ENCODE measurements at regions not wholly inside any gene's neighbourhood (a gene's known extent, or its start where the extent isn't known, plus 50 kb on each side); places are given as distances from the start of the nearest gene placed in this dataset.
"Not testable (repeated sequence)": the region's sequence is repeated elsewhere in the genome, so short reads cannot be mapped to it uniquely, and the experiment has no call there.

DNA sequence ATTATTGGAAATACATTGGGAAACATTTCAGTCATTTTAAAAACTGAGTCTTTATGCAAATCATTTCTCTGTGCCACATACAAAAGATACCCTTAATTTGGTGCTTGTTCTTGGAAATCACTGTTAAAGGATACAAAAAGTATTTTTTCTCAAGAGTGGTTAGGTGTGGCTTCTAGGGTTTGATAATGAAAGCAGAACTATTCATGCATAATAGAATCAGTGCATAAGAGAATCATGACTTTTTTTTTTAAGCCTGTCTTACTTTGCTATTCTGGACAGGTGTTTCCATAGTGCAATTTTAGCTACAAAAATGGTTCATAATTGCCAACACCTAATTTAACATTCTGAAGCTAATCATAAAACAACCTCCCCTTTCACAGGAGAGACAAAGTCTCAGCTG is 233.0 kb upstream of the NRIP1 start:
- Histone ChIP-seq H3K27ac (no peak overlapping the region), H3K9me3 (no peaks in the 10 kb centered on the region), H3K27me3 (no peaks in the 10 kb centered on the region), H3K36me3 (no peaks in the 10 kb centered on the region), H3K4me1 (no peaks in the 10 kb centered on the region), H3K4me3 (no peak overlapping the region), H3K9ac (ENCODE audit: low read depth in 2 of 2, low read length in 2 of 2) (no peak overlapping the region)
- intact Hi-C loops (cut with DNase I), result no loop called here
- TF ChIP-seq, protein P1, sequence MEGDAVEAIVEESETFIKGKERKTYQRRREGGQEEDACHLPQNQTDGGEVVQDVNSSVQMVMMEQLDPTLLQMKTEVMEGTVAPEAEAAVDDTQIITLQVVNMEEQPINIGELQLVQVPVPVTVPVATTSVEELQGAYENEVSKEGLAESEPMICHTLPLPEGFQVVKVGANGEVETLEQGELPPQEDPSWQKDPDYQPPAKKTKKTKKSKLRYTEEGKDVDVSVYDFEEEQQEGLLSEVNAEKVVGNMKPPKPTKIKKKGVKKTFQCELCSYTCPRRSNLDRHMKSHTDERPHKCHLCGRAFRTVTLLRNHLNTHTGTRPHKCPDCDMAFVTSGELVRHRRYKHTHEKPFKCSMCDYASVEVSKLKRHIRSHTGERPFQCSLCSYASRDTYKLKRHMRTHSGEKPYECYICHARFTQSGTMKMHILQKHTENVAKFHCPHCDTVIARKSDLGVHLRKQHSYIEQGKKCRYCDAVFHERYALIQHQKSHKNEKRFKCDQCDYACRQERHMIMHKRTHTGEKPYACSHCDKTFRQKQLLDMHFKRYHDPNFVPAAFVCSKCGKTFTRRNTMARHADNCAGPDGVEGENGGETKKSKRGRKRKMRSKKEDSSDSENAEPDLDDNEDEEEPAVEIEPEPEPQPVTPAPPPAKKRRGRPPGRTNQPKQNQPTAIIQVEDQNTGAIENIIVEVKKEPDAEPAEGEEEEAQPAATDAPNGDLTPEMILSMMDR (IDR thresholded peaks at IDR 0.05), result no peak
- DNase-seq, result no peak

DNA sequence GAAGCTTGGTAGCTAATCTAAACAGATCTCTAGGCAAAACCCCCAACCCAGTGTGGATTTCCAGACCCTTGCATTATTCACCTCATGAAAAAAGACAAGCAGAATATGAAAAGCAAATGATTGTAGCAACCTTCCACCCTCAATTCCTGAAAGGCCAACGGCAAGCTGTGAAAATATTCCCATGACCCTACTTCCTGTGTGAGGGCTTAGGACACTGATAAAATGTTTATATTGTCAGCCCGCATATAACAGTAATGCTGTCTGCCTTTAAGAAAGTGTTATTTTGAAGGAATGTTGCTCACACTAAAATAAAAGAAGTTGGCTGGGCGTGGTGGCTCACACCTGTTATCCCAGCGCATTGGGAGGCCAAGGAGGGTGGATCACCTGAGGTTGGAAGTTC is 233.5 kb upstream of the NRIP1 start:
- H3K9me3 ChIP-seq, result no peaks in the 10 kb centered on the region
- H3K4me1 ChIP-seq, result no peaks in the 10 kb centered on the region
- no peaks in the 10 kb centered on the region for H3K36me3 ChIP-seq
- TF ChIP-seq, protein P1 (IDR thresholded peaks at IDR 0.05), result no peak
- H3K27ac ChIP-seq, result no peak overlapping the region
- intact Hi-C loops (cut with DNase I), result no loop called here
- no peak for DNase-seq
- no peaks in the 10 kb centered on the region for H3K27me3 ChIP-seq
- no peak overlapping the region for H3K9ac ChIP-seq (ENCODE audit: low read depth in 2 of 2, low read length in 2 of 2)
- no peak overlapping the region for H3K4me3 ChIP-seq

DNA sequence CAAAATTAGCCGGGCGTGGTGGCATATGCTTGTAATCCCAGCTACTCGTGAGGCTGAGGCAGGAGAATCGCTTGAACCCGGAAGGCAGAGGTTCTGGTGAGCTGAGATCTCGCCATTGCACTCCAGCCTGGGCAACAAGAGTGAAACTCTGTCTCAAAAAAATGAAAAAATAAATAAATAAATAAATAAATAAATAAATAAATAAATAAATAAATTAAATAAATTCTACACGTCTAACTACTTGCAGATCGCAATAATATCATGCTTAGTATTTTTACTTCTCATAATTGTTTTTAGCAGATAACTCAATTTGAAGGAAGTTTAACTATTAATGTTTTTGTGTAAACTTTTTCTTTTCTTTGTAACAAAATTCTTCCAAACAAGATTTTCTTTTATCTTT is 234.0 kb upstream of the NRIP1 start:
- H3K9ac ChIP-seq (ENCODE audit: low read depth in 2 of 2, low read length in 2 of 2); H3K4me1 ChIP-seq; H3K27ac ChIP-seq; intact Hi-C loops (cut with DNase I); DNase-seq; H3K4me3 ChIP-seq; H3K36me3 ChIP-seq; H3K27me3 ChIP-seq; H3K9me3 ChIP-seq: not testable (repeated sequence)

DNA sequence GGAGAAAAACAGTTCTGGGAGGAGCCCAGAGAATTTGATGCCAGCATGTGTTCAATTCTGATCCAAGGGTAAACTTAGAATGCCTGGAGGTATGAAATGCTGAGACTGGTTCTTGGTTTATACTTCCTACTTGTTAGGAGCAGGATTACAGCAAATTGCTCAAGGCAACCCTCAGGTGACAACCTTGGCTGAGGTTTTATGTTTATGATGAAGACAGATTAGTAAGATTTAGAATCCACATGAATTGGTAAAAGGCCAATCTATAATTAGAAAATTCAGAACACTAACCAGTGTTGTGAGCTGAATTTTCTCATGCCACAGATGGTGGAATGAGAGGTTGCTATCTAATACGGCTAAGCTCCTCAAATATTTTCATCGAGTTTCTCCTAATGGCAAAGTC is 235.3 kb upstream of the NRIP1 start:
- TF ChIP-seq, protein P1 (IDR thresholded peaks at IDR 0.05), result no peak
- Histone ChIP-seq H3K36me3 (no peaks in the 10 kb centered on the region), H3K27me3 (no peaks in the 10 kb centered on the region), H3K9me3 (no peaks in the 10 kb centered on the region), H3K4me3 (no peak overlapping the region), H3K9ac (ENCODE audit: low read depth in 2 of 2, low read length in 2 of 2) (no peak overlapping the region), H3K4me1 (no peaks in the 10 kb centered on the region), H3K27ac (no peak overlapping the region)
- intact Hi-C loops (cut with DNase I), result no loop called here
- DNase-seq, result no peak

DNA sequence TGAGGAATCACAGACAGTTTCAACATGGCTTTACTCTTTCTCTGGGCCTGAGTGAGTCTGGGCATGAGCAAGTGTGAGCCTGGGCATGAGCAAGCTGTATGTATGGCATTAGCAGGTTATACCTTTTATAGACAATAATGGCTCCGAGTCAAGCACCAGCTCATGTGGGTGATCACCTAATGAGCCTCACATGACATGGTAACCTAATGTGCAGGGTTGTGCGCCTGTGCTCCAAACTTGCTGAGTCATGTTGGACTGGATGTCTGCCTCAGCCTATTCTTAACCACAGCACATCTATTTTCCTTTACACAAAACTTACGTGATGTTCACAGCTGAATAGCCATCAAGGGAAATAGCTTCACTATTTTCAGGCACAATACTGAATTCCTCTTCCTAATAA is 236.2 kb upstream of the NRIP1 start:
- Histone ChIP-seq H3K9ac (ENCODE audit: low read depth in 2 of 2, low read length in 2 of 2) (no peak overlapping the region), H3K9me3 (no peaks in the 10 kb centered on the region), H3K4me3 (no peak overlapping the region), H3K36me3 (no peaks in the 10 kb centered on the region), H3K27me3 (no peaks in the 10 kb centered on the region), H3K4me1 (no peaks in the 10 kb centered on the region), H3K27ac (no peak overlapping the region)
- DNase-seq, result no peak
- intact Hi-C loops (cut with DNase I), result no loop called here
- TF ChIP-seq, protein P1 (IDR thresholded peaks at IDR 0.05), result no peak

DNA sequence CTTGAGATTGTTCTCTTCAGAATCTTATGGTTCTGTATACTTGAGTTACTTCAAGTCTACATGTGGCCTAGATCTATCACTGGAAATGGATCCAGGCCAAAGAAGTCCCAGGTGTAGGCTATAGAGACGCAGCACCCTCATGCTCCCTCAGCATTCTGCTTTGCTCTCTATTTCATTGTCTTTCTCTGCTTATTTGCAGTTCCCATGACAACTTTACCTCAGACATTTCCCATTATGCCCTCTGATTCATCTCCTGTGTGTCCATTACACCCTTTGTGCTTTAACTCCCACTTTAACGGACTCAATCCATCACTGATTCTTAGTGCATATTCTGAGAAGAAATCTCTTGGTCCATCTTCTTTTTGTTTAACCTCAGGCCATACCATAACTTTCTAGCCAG is 236.9 kb upstream of the NRIP1 start:
- H3K9ac ChIP-seq (ENCODE audit: low read depth in 2 of 2, low read length in 2 of 2), result no peak overlapping the region
- DNase-seq, result no peak
- TF ChIP-seq, protein P1 (IDR thresholded peaks at IDR 0.05), result no peak
- no peaks in the 10 kb centered on the region for H3K9me3 ChIP-seq
- no peak overlapping the region for H3K4me3 ChIP-seq
- no peaks in the 10 kb centered on the region for H3K4me1 ChIP-seq
- no peaks in the 10 kb centered on the region for H3K36me3 ChIP-seq
- intact Hi-C loops (cut with DNase I), result no loop called here
- H3K27ac ChIP-seq, result no peak overlapping the region
- no peaks in the 10 kb centered on the region for H3K27me3 ChIP-seq

Measured in colonic mucosa (tissue), 4 donors.